H1 (cell line): ENCODE measurements at regions not wholly inside any gene's neighbourhood (a gene's known extent, or its start where the extent isn't known, plus 50 kb on each side); places are given as distances from the start of the nearest gene placed in this dataset.

Experiments
- CTCF ChIA-PET: fragments of 300-600 bp; sonication (Branson Sonifier 250); formaldehyde crosslinking; loops from one replicate; lab custom pipeline; 2021; ENCODE audit not compliant: partially characterized antibody; lab: Charles Lee
- POLR2A ChIA-PET: fragments of 300-600 bp; sonication (Branson Sonifier 250); formaldehyde crosslinking; loops from one replicate; lab custom pipeline; 2021; ENCODE audit warnings: inconsistent platforms; ENCODE audit not compliant: partially characterized antibody; lab: Charles Lee
- DNase-seq, 2 experiments: peaks; one replicate each; pipeline versions ENCODE4 v3.0.0 to v3.0.0-alpha.2; 2010 to 2022; ENCODE audit warnings: low spot score in 2 of 2, low read depth in 1 of 2, mixed read lengths in 1 of 2
- FAIRE-seq: peaks from 2 replicates; lab custom pipeline; 2011; peaks lifted over from hg19 to GRCh38; lab: Jason Lieb, UNC
- H2AFZ ChIP-seq: 2 replicates; pipeline ENCODE4 v1.8.1; 2012; ENCODE audit warnings: low read length, inconsistent platforms
- H2AK5ac ChIP-seq: 2 replicates; pipeline ENCODE4 v1.6.1; 2013; ENCODE audit warnings: low read depth, low read length
- H2BK120ac ChIP-seq: replicated peaks from 2 replicates; pipeline ENCODE3; 2013; ENCODE audit warnings: low read depth, low read length, inconsistent platforms
- H2BK12ac ChIP-seq: 2 replicates; pipeline ENCODE4 v1.6.1; 2013; ENCODE audit warnings: low read depth, low read length
- H2BK15ac ChIP-seq: 2 replicates; pipeline ENCODE4 v1.6.1; 2013; ENCODE audit warnings: low read length
- H2BK20ac ChIP-seq: 2 replicates; pipeline ENCODE4 v1.6.1; 2013; ENCODE audit warnings: low read length
- H2BK5ac ChIP-seq: 2 replicates; pipeline ENCODE4 v1.6.1; 2013; ENCODE audit warnings: low read depth, low read length
- H3K14ac ChIP-seq: 2 replicates; pipeline ENCODE4 v1.6.1; 2013; ENCODE audit warnings: inconsistent platforms; ENCODE audit not compliant: insufficient read length
- H3K18ac ChIP-seq: 2 replicates; pipeline ENCODE4 v1.6.1; 2013; ENCODE audit warnings: low read length; ENCODE audit errors: extremely low read depth
- H3K23ac ChIP-seq: 2 replicates; pipeline ENCODE4 v1.6.1; 2013; ENCODE audit warnings: inconsistent platforms; ENCODE audit not compliant: insufficient read length
- H3K23me2 ChIP-seq: 2 replicates; pipeline ENCODE4 v1.6.1; 2013; ENCODE audit warnings: low read depth, low read length
- H3K27ac ChIP-seq: 2 replicates; pipeline ENCODE4 v1.6.1; 2011; ENCODE audit warnings: low read depth, low read length, inconsistent platforms
- H3K27me3 ChIP-seq, 4 experiments: replicated peaks in 1 of 4; 1 replicate in 1 of 4; 2 replicates in 3 of 4; pipeline versions ENCODE4 v1.6.1 to v1.8.1; 2011 to 2013; ENCODE audit warnings: low read length in 3 of 4, mild to moderate bottlenecking in 3 of 4, inconsistent platforms in 2 of 4, mixed read lengths in 2 of 4, moderate library complexity in 1 of 4; ENCODE audit not compliant: control insufficient read depth in 3 of 4, insufficient read depth in 3 of 4; ENCODE audit errors: extremely low read depth in 1 of 4
- H3K36me3 ChIP-seq, 4 experiments: 2 replicates each; pipeline versions ENCODE4 v1.6.1 to v1.8.1; 2011 to 2013; ENCODE audit warnings: mild to moderate bottlenecking in 4 of 4, low read length in 3 of 4, moderate library complexity in 2 of 4, control low read depth in 1 of 4, inconsistent platforms in 1 of 4; ENCODE audit not compliant: insufficient read depth in 4 of 4, control insufficient read depth in 2 of 4
- H3K4ac ChIP-seq: replicated peaks from 2 replicates; pipeline ENCODE3; 2013; ENCODE audit warnings: low read length, low read depth, mixed read lengths, inconsistent platforms; ENCODE audit not compliant: insufficient read length
- H3K4me1 ChIP-seq, 4 experiments: replicated peaks in 1 of 4; 1 replicate in 1 of 4; 2 replicates in 3 of 4; pipeline versions ENCODE4 v1.6.1 to v1.8.1; 2011 to 2013; ENCODE audit warnings: low read length in 3 of 4, inconsistent platforms in 2 of 4, mixed read lengths in 1 of 4; ENCODE audit not compliant: insufficient read depth in 4 of 4, control insufficient read depth in 3 of 4
- H3K4me2 ChIP-seq, 2 experiments: 2 replicates each; pipeline versions ENCODE4 v1.6.1 to v1.8.1; 2011 to 2013; ENCODE audit warnings: low read depth in 2 of 2, low read length in 2 of 2, control low read depth in 1 of 2, inconsistent platforms in 1 of 2, mild to moderate bottlenecking in 1 of 2; ENCODE audit not compliant: insufficient read depth in 1 of 2
- H3K4me3 ChIP-seq, 4 experiments: fragments of 200-600, 300-600 bp in 1 of 4; sonication (generic), shearing (Covaris generic), sonication (Bioruptor Twin) in 1 of 4; 2 replicates each; pipeline versions ENCODE4 v1.5.1 to v1.8.1; 2011 to 2016; ENCODE audit warnings: low read length in 4 of 4, low read depth in 3 of 4, control low read depth in 2 of 4, inconsistent platforms in 2 of 4, mild to moderate bottlenecking in 2 of 4, mixed read lengths in 1 of 4, moderate library complexity in 1 of 4; ENCODE audit not compliant: insufficient read depth in 2 of 4; ENCODE audit errors: extremely low read depth in 1 of 4
- H3K56ac ChIP-seq: replicated peaks from 2 replicates; pipeline ENCODE3; 2013; ENCODE audit warnings: low read depth, mild to moderate bottlenecking, mixed read lengths, low read length, inconsistent platforms; ENCODE audit not compliant: insufficient read length
- H3K79me1 ChIP-seq: 2 replicates; pipeline ENCODE4 v1.6.1; 2013; ENCODE audit warnings: low read depth, low read length, control low read depth
- H3K79me2 ChIP-seq, 2 experiments: 2 replicates each; pipeline versions ENCODE4 v1.6.1 to v1.8.1; 2012 to 2013; ENCODE audit warnings: low read length in 2 of 2, mild to moderate bottlenecking in 2 of 2, inconsistent platforms in 1 of 2; ENCODE audit not compliant: insufficient read depth in 2 of 2, control insufficient read depth in 1 of 2
- H3K9ac ChIP-seq, 4 experiments: replicated peaks in 1 of 4; 1 replicate in 1 of 4; 2 replicates in 3 of 4; pipeline versions ENCODE4 v1.6.1 to v1.8.1; 2011 to 2013; ENCODE audit warnings: low read depth in 3 of 4, low read length in 3 of 4, control low read depth in 2 of 4, mild to moderate bottlenecking in 2 of 4, moderate library complexity in 2 of 4, inconsistent platforms in 1 of 4; ENCODE audit errors: extremely low read depth in 1 of 4
- H3K9me3 ChIP-seq, 2 experiments: 2 replicates each; pipeline versions ENCODE4 v1.6.1 to v1.8.1; 2012 to 2013; ENCODE audit warnings: mild to moderate bottlenecking in 2 of 2, moderate library complexity in 2 of 2, control low read depth in 1 of 2, inconsistent platforms in 1 of 2, low read depth in 1 of 2, low read length in 1 of 2, mixed read lengths in 1 of 2; ENCODE audit not compliant: insufficient read depth in 2 of 2
- H4K20me1 ChIP-seq, 2 experiments: replicated peaks in 1 of 2; 2 replicates each; pipeline versions ENCODE3 to v1.8.1; 2011 to 2013; ENCODE audit warnings: inconsistent platforms in 2 of 2, low read length in 2 of 2, mild to moderate bottlenecking in 1 of 2; ENCODE audit not compliant: insufficient read depth in 2 of 2, control insufficient read depth in 1 of 2
- H4K5ac ChIP-seq: 2 replicates; pipeline ENCODE4 v1.6.1; 2013; ENCODE audit warnings: low read length, low read depth, mixed read lengths, inconsistent platforms; ENCODE audit not compliant: insufficient read length
- H4K8ac ChIP-seq: 2 replicates; pipeline ENCODE4 v1.8.0; 2013; ENCODE audit warnings: mild to moderate bottlenecking, moderate library complexity, low read length, inconsistent platforms; ENCODE audit not compliant: insufficient read depth; ENCODE audit errors: extremely low read depth
- H4K91ac ChIP-seq: replicated peaks from 2 replicates; pipeline ENCODE3; 2013; ENCODE audit warnings: low read length, mixed read lengths, inconsistent platforms; ENCODE audit not compliant: insufficient read length
- CEBPB ChIP-seq: IDR thresholded peaks from 2 replicates; pipeline ENCODE4 v1.6.1; 2012; ENCODE audit warnings: low read depth, low read length
- CHD1 ChIP-seq: IDR thresholded peaks from 2 replicates; pipeline ENCODE4 v1.6.1; 2012; ENCODE audit warnings: low read depth, low read length, improper control_type of control experiment
- EP300 ChIP-seq, 2 experiments: IDR thresholded peaks; 1 replicate in 1 of 2; 2 replicates in 1 of 2; pipeline ENCODE4 v1.6.1; 2011 to 2012; ENCODE audit warnings: low read depth in 2 of 2, low read length in 2 of 2, mild to moderate bottlenecking in 2 of 2, borderline replicate concordance in 1 of 2, inconsistent platforms in 1 of 2, moderate library complexity in 1 of 2
- JUN ChIP-seq: IDR thresholded peaks from 2 replicates; pipeline ENCODE4 v1.6.1; 2011; ENCODE audit warnings: low read depth, mild to moderate bottlenecking, improper control_type of control experiment, low read length
- MAFK ChIP-seq: IDR thresholded peaks from 2 replicates; pipeline ENCODE4 v1.6.1; 2012; ENCODE audit warnings: low read depth, mild to moderate bottlenecking, improper control_type of control experiment, low read length
- RAD21 ChIP-seq, 2 experiments: IDR thresholded peaks in 1 of 2; conservative IDR thresholded peaks in 1 of 2; 2 replicates each; pipeline ENCODE4 v1.6.1; 2011; ENCODE audit warnings: low read depth in 2 of 2, low read length in 2 of 2, improper control_type of control experiment in 1 of 2, inconsistent platforms in 1 of 2, mild to moderate bottlenecking in 1 of 2, moderate library complexity in 1 of 2
- RXRA ChIP-seq: IDR thresholded peaks from 2 replicates; pipeline ENCODE4 v1.6.1; 2011; ENCODE audit warnings: low read depth, mild to moderate bottlenecking, low read length, moderate library complexity; ENCODE audit not compliant: insufficient read depth
- WGBS, 2 experiments: shearing (Covaris generic) in 1 of 2; methylation state at CpG; one replicate each; pipeline versions ENCODE4 v1.1.6 to v1.1.7; 2013 to 2015; ENCODE audit warnings: low lambda C conversion rate in 2 of 2, mixed read lengths in 2 of 2, inconsistent platforms in 1 of 2, low coverage in 1 of 2, missing lambda C conversion rate in 1 of 2; ENCODE audit not compliant: insufficient replicate concordance in 2 of 2, insufficient coverage in 1 of 2, insufficient read length in 1 of 2; ENCODE audit errors: extremely low coverage in 1 of 2, missing lambda C conversion rate in 1 of 2; 5-methylcytosine and 5-hydroxymethylcytosine counted together
- TF ChIP-seq, protein P1 (sequence below), 3 experiments: IDR thresholded peaks; 1 replicate in 2 of 3; 2 replicates in 1 of 3; pipeline versions ENCODE4 v1.5.1 to v1.6.1; 2011; ENCODE audit warnings: low read length in 3 of 3, mild to moderate bottlenecking in 3 of 3, inconsistent platforms in 2 of 3, low read depth in 1 of 3, moderate library complexity in 1 of 3; ENCODE audit not compliant: insufficient read depth in 1 of 3; ENCODE audit errors: control extremely low read depth in 1 of 3
- TF ChIP-seq, protein P2 (sequence below): IDR thresholded peaks from 2 replicates; pipeline ENCODE4 v1.6.1; 2012; ENCODE audit warnings: low read length, inconsistent platforms

DNA sequence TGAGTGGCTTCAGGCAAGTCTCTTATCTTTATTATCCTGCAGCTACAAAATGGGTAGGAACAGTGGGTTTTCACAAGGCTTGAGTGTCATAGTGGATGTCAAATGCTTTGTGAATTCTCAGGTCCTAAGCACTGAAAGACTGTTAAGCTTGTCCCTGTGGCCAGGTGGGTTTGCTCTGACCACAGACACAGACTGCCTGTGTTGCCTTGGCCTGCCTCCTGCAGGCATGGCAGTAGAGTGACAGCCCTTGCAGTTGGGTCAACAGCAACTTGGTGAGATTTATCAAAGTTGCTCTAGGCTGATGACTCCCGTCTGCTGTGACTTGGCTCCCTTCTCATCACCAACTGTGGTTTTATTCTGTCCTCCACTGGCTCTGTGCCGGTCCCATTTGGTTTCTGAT, 520.0 kb upstream of the CCDC196 start:
- Histone ChIP-seq H3K36me3 (no peaks in the 10 kb centered on the region), H4K20me1 (no peaks in the 10 kb centered on the region), H2BK20ac (no peak overlapping the region), H3K4me3 (no peak overlapping the region), H3K18ac (no peak overlapping the region), H2AFZ (no peak overlapping the region; the same call in 1 of the 2 replicates), H2BK12ac (no peak overlapping the region), H4K5ac (no peak overlapping the region), H2AK5ac (no peak overlapping the region), H3K27ac (no peak overlapping the region), H4K8ac (no peak overlapping the region), H3K4me2 (no peak overlapping the region), H3K79me2 (no peaks in the 10 kb centered on the region), H2BK120ac (no peak overlapping the region), H3K4ac (no peak overlapping the region), H3K27me3 (no peaks in the 10 kb centered on the region), H3K4me1 (peaks cover 0 to 4% (median 0%) of the 10 kb centered on the region in 4 experiments; a peak in 1 of 7 replicates), H3K23ac (no peak overlapping the region), H2BK15ac (no peak overlapping the region), H2BK5ac (no peak overlapping the region), H3K14ac (no peak overlapping the region), H3K9ac (no peak overlapping the region), H3K56ac (no peak overlapping the region), H3K23me2 (no peaks in the 10 kb centered on the region), H4K91ac (no peak overlapping the region), H3K79me1 (no peaks in the 10 kb centered on the region), H3K9me3 (no peaks in the 10 kb centered on the region)
- FAIRE-seq, result no peak
- 81% methylated on average over 2 of the region's 2 CpGs; no CpG with 5 or more reads in 1 of the 2 experiments for WGBS, 2 experiments
- DNase-seq, result no peak
- CTCF ChIA-PET, result interaction anchor here (0.7 to 2.4 kb wide), 21 partner anchors 9 to 809 kb away, joined by 3 to 18 read pairs (median 4); no protein-coding TSS in a partner anchor
- POLR2A ChIA-PET, result no interaction called here
- TF ChIP-seq CHD1 (no peak), JUN (no peak), CEBPB (no peak), EP300 (IDR thresholded peaks at IDR 0.05; ENCODE audit: borderline replicate concordance in 1 of 2, low read depth in 2 of 2, low read length in 2 of 2) (no peak), RXRA (no peak), MAFK (no peak), RAD21 (IDR thresholded peaks at IDR 0.05 in 1 of 2, conservative IDR thresholded peaks at IDR 0.05 in 1 of 2; ENCODE audit: low read depth in 2 of 2, low read length in 2 of 2) (peak; percentile 59 to 68)
- TF ChIP-seq, protein P1, sequence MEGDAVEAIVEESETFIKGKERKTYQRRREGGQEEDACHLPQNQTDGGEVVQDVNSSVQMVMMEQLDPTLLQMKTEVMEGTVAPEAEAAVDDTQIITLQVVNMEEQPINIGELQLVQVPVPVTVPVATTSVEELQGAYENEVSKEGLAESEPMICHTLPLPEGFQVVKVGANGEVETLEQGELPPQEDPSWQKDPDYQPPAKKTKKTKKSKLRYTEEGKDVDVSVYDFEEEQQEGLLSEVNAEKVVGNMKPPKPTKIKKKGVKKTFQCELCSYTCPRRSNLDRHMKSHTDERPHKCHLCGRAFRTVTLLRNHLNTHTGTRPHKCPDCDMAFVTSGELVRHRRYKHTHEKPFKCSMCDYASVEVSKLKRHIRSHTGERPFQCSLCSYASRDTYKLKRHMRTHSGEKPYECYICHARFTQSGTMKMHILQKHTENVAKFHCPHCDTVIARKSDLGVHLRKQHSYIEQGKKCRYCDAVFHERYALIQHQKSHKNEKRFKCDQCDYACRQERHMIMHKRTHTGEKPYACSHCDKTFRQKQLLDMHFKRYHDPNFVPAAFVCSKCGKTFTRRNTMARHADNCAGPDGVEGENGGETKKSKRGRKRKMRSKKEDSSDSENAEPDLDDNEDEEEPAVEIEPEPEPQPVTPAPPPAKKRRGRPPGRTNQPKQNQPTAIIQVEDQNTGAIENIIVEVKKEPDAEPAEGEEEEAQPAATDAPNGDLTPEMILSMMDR (IDR thresholded peaks at IDR 0.05; ENCODE audit: control extremely low read depth in 1 of 3, insufficient read depth in 1 of 3, low read depth in 1 of 3, low read length in 3 of 3), result peak; percentile 39 to 66 (median 59); a peak in 3 of 4 replicates
- TF ChIP-seq, protein P2, sequence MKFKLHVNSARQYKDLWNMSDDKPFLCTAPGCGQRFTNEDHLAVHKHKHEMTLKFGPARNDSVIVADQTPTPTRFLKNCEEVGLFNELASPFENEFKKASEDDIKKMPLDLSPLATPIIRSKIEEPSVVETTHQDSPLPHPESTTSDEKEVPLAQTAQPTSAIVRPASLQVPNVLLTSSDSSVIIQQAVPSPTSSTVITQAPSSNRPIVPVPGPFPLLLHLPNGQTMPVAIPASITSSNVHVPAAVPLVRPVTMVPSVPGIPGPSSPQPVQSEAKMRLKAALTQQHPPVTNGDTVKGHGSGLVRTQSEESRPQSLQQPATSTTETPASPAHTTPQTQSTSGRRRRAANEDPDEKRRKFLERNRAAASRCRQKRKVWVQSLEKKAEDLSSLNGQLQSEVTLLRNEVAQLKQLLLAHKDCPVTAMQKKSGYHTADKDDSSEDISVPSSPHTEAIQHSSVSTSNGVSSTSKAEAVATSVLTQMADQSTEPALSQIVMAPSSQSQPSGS, result no peak
